ENCODE measurements at regions not wholly inside any gene's neighbourhood (a gene's known extent, or its start where the extent isn't known, plus 50 kb on each side); places are given as distances from the start of the nearest gene placed in this dataset.
"Not testable (repeated sequence)": the region's sequence is repeated elsewhere in the genome, so short reads cannot be mapped to it uniquely, and the experiment has no call there.

DNA sequence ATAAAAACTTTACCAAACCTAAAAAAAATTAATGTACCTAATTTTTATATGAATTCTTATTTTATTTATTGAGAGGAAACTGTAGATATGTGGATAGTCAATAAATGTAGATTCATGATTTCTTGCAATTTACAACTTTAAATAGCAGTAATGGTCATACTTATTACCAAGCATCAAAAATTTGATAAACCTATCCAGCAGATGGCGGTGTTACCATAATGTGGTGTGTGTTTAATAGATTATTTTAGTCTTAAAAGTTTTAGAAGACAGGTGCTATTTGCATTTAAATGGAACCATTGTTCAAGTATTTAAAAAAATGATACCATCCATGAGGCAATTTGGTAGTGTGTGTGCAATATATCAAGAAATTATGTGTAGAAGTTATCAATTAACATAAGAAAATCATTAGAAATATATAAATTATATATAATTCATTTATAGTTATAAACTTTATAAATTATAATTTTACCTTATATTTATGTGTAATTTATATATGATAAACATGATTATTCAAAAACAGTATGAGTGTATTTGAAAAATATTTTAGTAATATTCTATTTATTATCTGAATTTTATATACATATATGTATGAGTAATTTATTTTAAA, 176.0 kb upstream of the BCHE start:
- no peak overlapping the region for H3K27ac Mint-ChIP-seq
- peaks cover 8% of the 10 kb centered on the region for H3K9me3 Mint-ChIP-seq
- DNase-seq (no peak), ATAC-seq (no peak)
- no peak overlapping the region for H3K4me3 Mint-ChIP-seq
- H3K27me3 Mint-ChIP-seq = no peaks in the 10 kb centered on the region
- H3K4me1 Mint-ChIP-seq = no peaks in the 10 kb centered on the region
- H3K36me3 Mint-ChIP-seq (ENCODE audit: low read depth) = no peaks in the 10 kb centered on the region

DNA sequence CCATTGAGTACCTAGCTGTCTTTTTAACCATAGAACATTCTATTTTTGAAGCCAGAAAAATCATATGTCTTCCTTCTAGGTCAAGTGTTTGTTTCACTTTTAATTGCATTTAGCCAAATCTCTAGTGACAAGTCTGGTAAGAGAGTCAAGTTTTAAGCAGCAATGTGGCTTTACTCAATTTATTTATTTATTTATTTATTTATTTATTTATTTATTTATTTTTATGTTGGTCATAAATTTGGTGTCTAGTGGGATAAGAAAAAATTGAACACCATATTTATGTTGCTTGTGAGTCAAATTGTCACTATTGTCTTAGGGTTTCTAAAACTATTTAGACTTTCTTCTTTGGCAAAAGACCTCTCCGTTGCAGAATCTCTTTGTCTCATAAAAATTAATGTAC, 174.5 kb upstream of the BCHE start:
- H3K27me3 Mint-ChIP-seq = no peaks in the 10 kb centered on the region
- no peak overlapping the region for H3K27ac Mint-ChIP-seq
- no peak for ATAC-seq
- H3K4me1 Mint-ChIP-seq = no peaks in the 10 kb centered on the region
- H3K4me3 Mint-ChIP-seq = no peak overlapping the region
- DNase-seq = no peak
- peaks cover 12% of the 10 kb centered on the region for H3K9me3 Mint-ChIP-seq
- no peaks in the 10 kb centered on the region for H3K36me3 Mint-ChIP-seq (ENCODE audit: low read depth)

DNA sequence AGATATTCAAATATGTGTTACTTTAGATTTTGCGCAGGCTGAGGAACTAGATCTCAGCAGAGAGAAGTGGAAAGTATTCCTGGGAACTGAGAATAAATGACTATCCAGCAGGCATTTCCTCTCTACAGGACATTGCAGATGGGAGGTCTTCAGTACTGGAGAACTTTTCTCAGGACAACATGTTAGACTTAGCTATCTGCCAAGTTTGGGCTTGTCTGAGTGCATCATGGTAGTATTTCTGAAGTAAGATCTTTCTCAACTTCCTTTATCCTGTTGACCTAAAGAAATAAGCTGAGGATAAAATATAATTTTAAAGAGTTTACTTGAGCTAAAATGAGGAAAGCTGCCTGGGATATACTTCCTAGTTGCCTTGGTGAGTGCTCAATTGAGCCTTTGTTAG, 167.9 kb upstream of the BCHE start:
- Mint-ChIP-seq H3K36me3 (ENCODE audit: low read depth) (no peaks in the 10 kb centered on the region), H3K4me1 (no peaks in the 10 kb centered on the region), H3K27me3 (no peaks in the 10 kb centered on the region), H3K27ac (no peak overlapping the region), H3K4me3 (no peak overlapping the region), H3K9me3 (peaks cover 15% of the 10 kb centered on the region)
- no peak for DNase-seq
- ATAC-seq = no peak

DNA sequence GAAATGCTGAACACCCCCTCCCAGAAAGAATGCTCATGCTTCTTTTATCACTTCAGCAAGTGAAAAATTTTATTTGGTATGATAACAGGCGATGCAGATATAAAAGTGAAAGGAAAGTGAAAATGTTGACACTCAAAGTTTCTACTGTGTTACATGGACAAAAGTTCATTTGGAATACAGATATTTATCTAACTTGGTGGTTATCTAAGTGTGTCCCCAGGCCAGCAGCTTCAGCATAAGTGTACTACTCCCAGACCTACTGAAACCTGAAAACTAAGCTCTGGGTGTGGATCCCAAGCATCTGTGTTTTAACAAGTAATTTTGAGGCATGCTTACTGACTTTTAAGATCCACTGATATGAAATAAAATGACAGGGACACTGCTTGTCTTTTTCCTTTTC, 157.1 kb upstream of the BCHE start:
- H3K9me3 Mint-ChIP-seq = peaks cover 8% of the 10 kb centered on the region
- no peaks in the 10 kb centered on the region for H3K4me1 Mint-ChIP-seq
- H3K27me3 Mint-ChIP-seq = no peaks in the 10 kb centered on the region
- DNase-seq = no peak
- no peak for ATAC-seq
- no peak overlapping the region for H3K27ac Mint-ChIP-seq
- H3K36me3 Mint-ChIP-seq (ENCODE audit: low read depth) = no peaks in the 10 kb centered on the region
- no peak overlapping the region for H3K4me3 Mint-ChIP-seq

DNA sequence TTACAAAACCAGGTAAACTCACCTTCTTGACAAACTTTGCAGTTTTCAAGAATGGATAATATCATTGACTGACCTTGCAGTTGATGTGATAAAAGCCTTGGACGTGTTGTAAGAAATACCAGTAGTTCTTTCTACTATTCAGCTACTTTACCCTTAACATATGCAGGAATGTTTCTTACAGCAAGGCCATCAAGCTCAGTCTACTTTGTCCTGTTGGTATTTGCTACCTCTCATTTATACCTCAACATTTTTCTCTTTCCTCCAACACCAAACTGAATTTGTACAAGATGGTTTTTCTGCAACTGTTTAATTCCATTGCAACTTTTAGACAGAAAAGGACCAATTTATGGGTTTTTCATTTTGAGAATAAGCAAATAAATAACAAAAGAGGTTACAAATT, 147.4 kb upstream of the BCHE start:
- Mint-ChIP-seq H3K4me3 (no peak overlapping the region), H3K27me3 (no peaks in the 10 kb centered on the region), H3K27ac (no peak overlapping the region), H3K9me3 (no peaks in the 10 kb centered on the region), H3K36me3 (ENCODE audit: low read depth) (no peaks in the 10 kb centered on the region), H3K4me1 (no peaks in the 10 kb centered on the region)
- ATAC-seq (no peak), DNase-seq (no peak)

DNA sequence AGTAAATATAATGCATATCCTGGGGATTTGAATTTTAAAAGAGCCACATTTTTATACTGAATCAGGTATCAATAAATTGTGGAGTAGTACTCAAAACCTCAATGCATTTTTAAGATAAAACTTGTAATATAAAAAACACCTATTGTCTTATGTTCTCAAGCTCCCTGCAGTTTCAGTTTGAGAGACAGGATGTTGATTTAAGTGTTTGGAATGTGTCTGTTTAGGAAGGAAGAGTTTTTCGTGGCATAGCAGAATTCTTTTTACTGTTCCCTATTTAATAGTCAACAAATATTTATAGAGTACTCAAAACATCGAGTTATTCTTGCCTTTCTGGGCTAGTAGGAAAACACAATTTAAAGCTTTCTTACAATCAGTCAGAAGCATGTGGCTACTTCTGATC, 146.1 kb upstream of the BCHE start:
- ATAC-seq (no peak), DNase-seq (no peak)
- Mint-ChIP-seq H3K9me3 (peaks cover 4% of the 10 kb centered on the region), H3K36me3 (ENCODE audit: low read depth) (no peaks in the 10 kb centered on the region), H3K4me1 (no peaks in the 10 kb centered on the region), H3K27me3 (no peaks in the 10 kb centered on the region), H3K4me3 (no peak overlapping the region), H3K27ac (no peak overlapping the region)

DNA sequence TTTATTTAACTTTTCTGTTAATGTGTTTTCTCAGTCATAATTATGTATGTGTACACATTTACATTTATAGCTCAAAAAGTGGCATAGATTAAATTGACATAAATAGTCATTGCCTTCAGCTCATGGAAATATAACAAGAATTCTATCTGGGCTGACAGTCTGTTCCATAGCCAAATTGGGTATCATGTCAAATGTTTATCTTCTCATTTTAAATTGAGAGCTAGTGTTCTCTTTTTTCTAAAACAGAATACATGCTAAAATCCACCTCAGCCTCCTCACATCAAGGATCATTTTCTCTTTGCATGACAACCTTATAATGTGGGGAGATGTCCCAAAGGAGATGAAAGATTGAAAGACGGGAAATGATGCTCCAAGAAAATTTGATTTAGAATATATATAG, 144.1 kb upstream of the BCHE start:
- no peak overlapping the region for H3K27ac Mint-ChIP-seq

DNA sequence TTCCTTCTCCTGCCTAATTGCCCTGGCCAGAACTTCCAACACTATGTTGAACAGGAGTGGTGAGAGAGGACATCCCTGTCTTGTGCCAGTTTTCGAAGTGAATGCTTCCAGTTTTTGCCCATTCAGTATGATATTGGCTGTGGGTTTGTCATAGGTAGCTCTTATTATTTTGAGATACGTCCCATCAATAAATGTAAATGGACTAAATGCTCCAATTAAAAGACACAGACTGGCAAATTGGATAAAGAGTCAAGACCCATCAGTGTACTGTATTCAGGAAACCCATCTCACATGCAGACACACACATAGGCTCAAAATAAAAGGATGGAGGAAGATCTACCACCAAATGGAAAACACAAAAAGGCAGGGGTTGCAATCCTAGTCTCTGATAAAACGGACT, 123.6 kb upstream of the BCHE start:
- not testable (repeated sequence) for DNase-seq; ATAC-seq; H3K4me1 Mint-ChIP-seq; H3K36me3 Mint-ChIP-seq (ENCODE audit: low read depth); H3K4me3 Mint-ChIP-seq; H3K27ac Mint-ChIP-seq; H3K9me3 Mint-ChIP-seq; H3K27me3 Mint-ChIP-seq

More for the DNA sequence above, 144.1 kb upstream of the BCHE start:
- no peak overlapping the region for H3K4me3 Mint-ChIP-seq
- DNase-seq (no peak), ATAC-seq (no peak)
- no peaks in the 10 kb centered on the region for H3K27me3 Mint-ChIP-seq
- H3K36me3 Mint-ChIP-seq (ENCODE audit: low read depth) = no peaks in the 10 kb centered on the region
- no peaks in the 10 kb centered on the region for H3K4me1 Mint-ChIP-seq
- peaks cover 8% of the 10 kb centered on the region for H3K9me3 Mint-ChIP-seq

DNA sequence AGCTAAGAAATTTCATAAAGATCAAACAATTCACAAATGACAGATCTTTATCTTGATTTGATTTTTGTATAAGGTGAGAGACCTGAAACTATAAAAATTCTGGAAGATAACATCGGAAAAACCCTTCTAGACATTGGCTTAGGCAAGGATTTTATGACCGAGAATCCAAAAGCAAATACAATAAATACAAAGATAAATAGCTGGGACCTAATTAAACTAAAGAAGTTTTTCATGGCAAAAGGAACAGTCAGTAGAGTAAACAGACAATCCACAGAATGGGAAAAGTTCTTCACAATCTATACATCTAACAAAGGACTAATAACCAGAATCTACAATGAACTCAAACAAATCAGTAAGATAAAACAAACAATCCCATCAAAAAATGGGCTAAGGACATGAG, 116.9 kb upstream of the BCHE start:
- no peaks in the 10 kb centered on the region for H3K36me3 Mint-ChIP-seq (ENCODE audit: low read depth)
- H3K27me3 Mint-ChIP-seq = no peaks in the 10 kb centered on the region
- DNase-seq (no peak), ATAC-seq (no peak)
- H3K9me3 Mint-ChIP-seq = peaks cover 11% of the 10 kb centered on the region
- H3K4me1 Mint-ChIP-seq = no peaks in the 10 kb centered on the region
- H3K27ac Mint-ChIP-seq = no peak overlapping the region
- H3K4me3 Mint-ChIP-seq = no peak overlapping the region

DNA sequence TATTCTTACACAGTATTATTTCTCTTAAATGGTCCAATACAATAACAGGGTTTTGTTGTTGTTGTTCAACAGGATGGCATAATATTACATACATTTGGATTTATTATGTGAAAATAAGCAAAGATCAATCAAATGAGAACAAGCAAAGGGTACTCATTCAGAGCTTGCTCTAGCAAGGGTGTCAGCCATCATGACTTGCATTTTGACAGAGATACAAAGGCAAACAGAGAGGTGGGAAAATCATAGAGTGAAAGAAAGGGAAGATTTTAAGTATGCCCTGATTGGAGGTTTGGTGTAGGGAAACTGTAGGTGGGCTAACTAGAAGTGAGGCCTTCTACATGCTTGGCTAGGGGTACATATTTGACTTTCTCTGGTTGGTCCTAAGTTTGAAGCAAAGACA, 109.1 kb upstream of the BCHE start:
- H3K27ac Mint-ChIP-seq = no peak overlapping the region
- no peaks in the 10 kb centered on the region for H3K4me1 Mint-ChIP-seq
- no peaks in the 10 kb centered on the region for H3K36me3 Mint-ChIP-seq (ENCODE audit: low read depth)
- peaks cover 4% of the 10 kb centered on the region for H3K9me3 Mint-ChIP-seq
- H3K4me3 Mint-ChIP-seq = no peak overlapping the region
- H3K27me3 Mint-ChIP-seq = no peaks in the 10 kb centered on the region
- no peak for DNase-seq
- ATAC-seq = no peak

DNA sequence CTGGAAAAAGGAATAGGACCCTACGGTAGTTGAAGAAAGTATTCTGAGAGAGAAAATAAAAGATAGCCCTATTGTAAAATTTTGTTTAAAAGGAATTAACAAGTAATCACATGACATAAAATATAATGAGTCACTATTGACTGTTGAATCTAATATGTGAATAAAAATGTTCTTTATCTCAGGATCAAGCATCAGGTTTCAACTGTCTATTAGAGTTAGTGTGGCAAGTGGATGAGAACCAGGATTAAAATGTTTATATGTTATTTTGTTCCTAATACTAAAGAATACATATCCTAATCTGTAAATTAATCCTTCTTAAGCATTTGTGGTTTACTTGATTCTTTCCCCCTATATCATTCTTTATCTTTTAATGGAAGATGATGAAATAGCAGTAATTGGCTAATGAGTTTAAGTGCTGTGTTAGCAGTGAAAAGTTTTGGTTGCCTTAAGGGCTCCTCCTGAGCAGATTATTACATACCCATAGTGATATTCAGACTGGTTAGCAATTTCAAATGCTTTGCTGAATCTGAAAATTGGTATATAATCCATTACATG, 101.8 kb upstream of the BCHE start:
- H3K36me3 Mint-ChIP-seq (ENCODE audit: low read depth) = no peaks in the 10 kb centered on the region
- peaks cover 9% of the 10 kb centered on the region for H3K9me3 Mint-ChIP-seq
- H3K27me3 Mint-ChIP-seq = no peaks in the 10 kb centered on the region
- H3K27ac Mint-ChIP-seq = no peak overlapping the region
- DNase-seq (no peak), ATAC-seq (no peak)
- H3K4me1 Mint-ChIP-seq = no peaks in the 10 kb centered on the region
- H3K4me3 Mint-ChIP-seq = no peak overlapping the region

DNA sequence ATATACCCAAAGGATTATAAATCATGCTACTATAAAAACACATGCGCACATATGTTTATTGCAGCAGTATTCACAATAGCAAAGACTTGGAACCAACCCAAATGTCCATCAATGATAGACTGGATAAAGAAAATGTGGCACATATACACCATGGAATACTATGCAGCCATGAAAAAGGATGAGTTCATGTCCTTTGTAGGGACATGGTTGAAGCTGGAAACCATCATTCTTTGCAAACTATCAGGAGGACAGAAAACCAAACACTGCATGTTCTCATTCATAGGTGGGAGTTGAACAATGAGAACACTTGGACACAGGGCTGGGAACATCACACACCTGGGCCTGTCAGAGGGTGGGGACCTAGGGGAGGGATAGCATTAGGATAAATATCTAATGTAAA, 98.9 kb upstream of the BCHE start:
- not testable (repeated sequence) for ATAC-seq; H3K4me3 Mint-ChIP-seq; H3K27ac Mint-ChIP-seq; H3K36me3 Mint-ChIP-seq (ENCODE audit: low read depth); H3K27me3 Mint-ChIP-seq; H3K9me3 Mint-ChIP-seq; DNase-seq; H3K4me1 Mint-ChIP-seq

DNA sequence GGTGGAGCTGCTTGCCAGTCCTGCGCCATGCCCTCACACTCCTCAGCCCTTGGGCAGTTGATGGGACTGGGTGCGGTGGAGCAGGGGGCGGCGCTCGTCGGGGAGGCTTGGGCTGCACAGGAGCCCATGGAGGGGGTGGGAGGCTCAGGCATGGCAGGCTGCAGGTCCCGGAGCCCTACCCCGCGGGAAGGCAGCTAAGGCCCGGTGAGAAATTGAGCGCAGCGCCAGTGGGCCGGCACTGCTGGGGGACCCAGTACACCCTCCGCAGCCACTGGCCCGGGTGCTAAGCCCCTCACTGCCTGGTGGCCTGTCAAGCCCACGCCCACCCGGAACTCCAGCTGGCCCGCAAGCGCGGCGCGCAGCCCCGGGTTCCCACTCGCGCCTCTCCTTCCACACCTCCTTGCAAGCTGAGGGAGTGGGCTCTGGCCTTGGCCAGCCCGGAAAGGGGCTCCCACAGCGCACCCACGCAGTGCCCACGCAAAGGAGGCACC, 87.1 kb upstream of the BCHE start:
- DNase-seq; H3K4me3 Mint-ChIP-seq; H3K27ac Mint-ChIP-seq; H3K36me3 Mint-ChIP-seq (ENCODE audit: low read depth); H3K4me1 Mint-ChIP-seq; H3K27me3 Mint-ChIP-seq; ATAC-seq: not testable (repeated sequence)
- peaks cover 15% of the 10 kb centered on the region for H3K9me3 Mint-ChIP-seq

DNA sequence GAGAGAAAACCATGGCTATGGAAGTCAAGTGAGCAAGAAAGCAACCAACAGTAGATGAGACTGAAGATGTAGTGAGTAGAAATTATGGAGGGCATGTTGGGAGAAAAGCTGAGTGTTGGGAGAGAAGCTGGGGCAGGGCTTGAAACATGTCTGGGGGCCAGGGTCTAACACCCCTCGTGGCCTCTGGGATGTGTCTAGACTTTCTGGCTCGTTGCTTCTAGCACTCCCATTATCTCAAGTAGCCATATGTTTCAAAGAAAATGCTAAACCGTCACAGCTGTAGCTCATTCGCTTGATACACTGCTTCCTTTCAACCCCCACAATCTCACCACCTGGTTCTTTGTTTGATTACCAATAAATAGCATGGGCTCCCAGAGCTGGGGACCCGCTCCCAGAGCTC, 83.8 kb upstream of the BCHE start:
- ATAC-seq (no peak), DNase-seq (no peak)
- Mint-ChIP-seq H3K36me3 (ENCODE audit: low read depth) (no peaks in the 10 kb centered on the region), H3K27ac (no peak overlapping the region), H3K4me3 (no peak overlapping the region), H3K27me3 (no peaks in the 10 kb centered on the region), H3K4me1 (no peaks in the 10 kb centered on the region), H3K9me3 (peaks cover 25% of the 10 kb centered on the region)

DNA sequence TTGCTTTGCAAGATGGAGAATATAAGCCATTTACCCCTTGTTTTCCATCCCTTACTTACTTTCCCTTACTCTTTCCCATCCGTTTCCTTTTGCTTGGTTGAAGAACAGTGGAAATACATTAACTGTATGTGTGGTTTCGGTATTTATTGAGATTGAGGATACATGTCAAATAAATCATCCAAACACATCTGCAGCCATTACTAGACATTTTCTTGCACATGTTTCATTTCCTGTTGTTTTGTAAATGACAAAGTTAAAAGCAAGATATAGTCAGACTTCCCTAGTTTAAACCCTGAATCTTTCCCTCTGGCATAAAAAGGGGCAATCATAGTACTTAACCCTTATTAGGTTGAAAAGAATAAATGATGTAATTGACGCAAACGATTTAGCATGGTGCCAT, 82.1 kb upstream of the BCHE start:
- Mint-ChIP-seq H3K27me3 (no peaks in the 10 kb centered on the region), H3K4me3 (no peak overlapping the region), H3K4me1 (no peaks in the 10 kb centered on the region), H3K36me3 (ENCODE audit: low read depth) (no peaks in the 10 kb centered on the region), H3K9me3 (peaks cover 20% of the 10 kb centered on the region), H3K27ac (no peak overlapping the region)
- ATAC-seq = no peak
- DNase-seq = no peak

DNA sequence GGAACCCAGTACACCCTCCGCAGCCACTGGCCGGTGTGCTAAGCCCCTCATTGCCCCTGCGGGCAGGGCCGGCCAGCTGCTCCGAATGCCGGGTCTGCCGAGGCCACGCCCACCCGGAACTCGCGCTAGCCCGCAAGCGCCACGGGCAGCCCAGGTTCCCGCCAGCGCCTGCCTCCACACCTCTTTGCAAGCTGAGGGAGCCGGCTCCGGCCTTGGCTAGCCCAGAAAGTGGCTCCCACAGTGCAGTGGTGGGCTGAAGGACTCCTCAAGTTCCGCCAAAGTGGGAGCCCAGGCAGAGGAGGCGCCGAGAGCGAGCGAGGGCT, 81.4 kb upstream of the BCHE start:
- Mint-ChIP-seq H3K4me1 (no peaks in the 10 kb centered on the region), H3K27ac (no peak overlapping the region), H3K9me3 (peaks cover 20% of the 10 kb centered on the region), H3K4me3 (no peak overlapping the region), H3K27me3 (no peaks in the 10 kb centered on the region), H3K36me3 (ENCODE audit: low read depth) (no peaks in the 10 kb centered on the region)
- ATAC-seq = no peak
- no peak for DNase-seq
